ENCODE measurements at regions not wholly inside any gene's neighbourhood (a gene's known extent, or its start where the extent isn't known, plus 50 kb on each side); places are given as distances from the start of the nearest gene placed in this dataset.

- no peak for DNase-seq (ENCODE audit: low spot score)
Observed at GRCh38 chr3:59698091-59698490, 648.3 kb upstream of the CFAP20DC start.

DNA sequence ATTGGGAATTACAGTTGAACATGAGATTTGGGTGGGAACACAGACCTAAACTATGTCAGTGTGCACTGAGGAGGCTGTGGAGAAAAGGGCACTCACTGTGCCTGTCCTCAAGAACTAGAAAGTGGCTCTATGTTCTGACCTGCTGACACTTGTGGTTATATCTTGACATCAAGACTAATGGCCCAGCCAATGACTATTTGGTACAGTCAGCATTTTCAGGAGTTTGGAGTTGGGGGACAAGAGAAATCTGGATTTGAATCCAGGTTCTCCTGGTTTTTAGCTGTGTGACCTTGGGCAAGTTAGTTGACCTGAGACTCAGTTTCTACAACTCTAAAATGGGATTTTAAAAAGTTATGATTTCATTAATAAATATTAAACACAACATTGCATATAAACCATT, 647.0 kb upstream of the CFAP20DC start:
- DNase-seq (ENCODE audit: low spot score), result no peak

- no peak for DNase-seq (ENCODE audit: low spot score)
Observed at GRCh38 chr3:59695860-59696259, 646.0 kb upstream of the CFAP20DC start.

GRCh38 chr3:59692117-59692516, 642.3 kb upstream of the CFAP20DC start:
- no peak for DNase-seq (ENCODE audit: low spot score)

- no peak for DNase-seq (ENCODE audit: low spot score)
Observed at GRCh38 chr3:59690886-59691285, 641.1 kb upstream of the CFAP20DC start.

GRCh38 chr3:59688636-59689035, 638.8 kb upstream of the CFAP20DC start:
- no peak for DNase-seq (ENCODE audit: low spot score)

DNA sequence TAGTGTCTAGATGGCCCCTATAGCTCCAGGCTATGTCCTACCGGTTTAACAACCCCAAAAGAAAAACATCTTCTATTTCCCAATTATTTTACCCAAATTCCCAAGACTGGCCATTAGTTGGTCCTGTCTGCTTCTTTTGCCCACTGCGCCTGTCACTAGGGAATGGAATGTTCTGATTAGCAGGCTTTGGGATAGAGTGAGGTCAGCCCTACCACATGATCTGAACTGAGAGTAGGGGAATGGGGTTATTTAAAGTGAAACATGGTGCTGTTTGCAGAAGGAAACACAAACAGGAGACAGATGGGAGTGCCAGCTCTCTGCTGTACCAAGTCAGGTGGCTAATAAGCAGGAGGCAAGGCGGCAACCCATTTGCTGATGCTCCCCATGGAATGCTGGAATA, 635.6 kb upstream of the CFAP20DC start:
- DNase-seq (ENCODE audit: low spot score), result no peak

DNA sequence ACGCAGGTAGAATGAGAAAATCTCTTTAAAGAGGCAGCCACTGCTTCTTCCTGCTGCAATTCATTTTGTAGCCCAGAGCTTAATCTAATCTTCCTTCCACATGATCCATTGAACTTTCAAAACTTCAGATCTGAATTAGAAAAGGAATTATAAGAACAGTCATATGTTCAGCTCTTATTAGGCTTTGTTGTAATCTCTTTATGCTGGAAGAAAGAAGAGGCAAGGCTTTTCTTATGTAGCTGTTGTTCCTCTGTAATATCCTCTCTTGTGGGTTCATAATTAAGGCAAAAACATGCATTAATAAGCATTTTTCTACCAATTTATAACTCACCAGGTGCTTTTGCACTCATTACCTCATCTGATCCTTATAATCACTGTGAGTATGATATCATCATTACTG, 634.9 kb upstream of the CFAP20DC start:
- DNase-seq (ENCODE audit: low spot score), result no peak

GRCh38 chr3:59680919-59681318, 631.1 kb upstream of the CFAP20DC start:
- DNase-seq (ENCODE audit: low spot score), result no peak

- no peak for DNase-seq (ENCODE audit: low spot score)
Observed at GRCh38 chr3:59677747-59678702, 628.2 kb upstream of the CFAP20DC start.

DNA sequence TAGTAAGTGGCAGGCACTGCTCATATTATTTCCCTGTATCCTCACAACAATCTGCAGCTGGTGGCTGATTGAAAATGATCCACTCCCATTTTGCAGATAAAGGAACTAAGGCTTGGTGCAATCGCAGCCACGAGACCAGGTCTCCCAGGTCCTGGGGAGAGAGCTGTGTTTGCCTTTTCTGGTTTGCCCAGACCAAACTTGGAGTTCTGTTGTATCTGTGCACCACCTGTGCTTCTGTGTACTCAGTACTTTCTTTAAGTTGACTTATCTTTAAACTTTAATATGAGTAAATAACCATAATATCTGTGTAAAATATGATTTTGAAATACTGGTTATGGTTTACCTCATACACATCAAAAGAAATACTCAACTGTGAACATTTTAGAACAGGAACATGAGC, 625.7 kb upstream of the CFAP20DC start:
- no peak for DNase-seq (ENCODE audit: low spot score)

GRCh38 chr3:59663076-59663850, 613.4 kb upstream of the CFAP20DC start:
- no peak for DNase-seq (ENCODE audit: low spot score)

- no peak for DNase-seq (ENCODE audit: low spot score)
Observed at GRCh38 chr3:59660852-59661625, 611.2 kb upstream of the CFAP20DC start.

DNA sequence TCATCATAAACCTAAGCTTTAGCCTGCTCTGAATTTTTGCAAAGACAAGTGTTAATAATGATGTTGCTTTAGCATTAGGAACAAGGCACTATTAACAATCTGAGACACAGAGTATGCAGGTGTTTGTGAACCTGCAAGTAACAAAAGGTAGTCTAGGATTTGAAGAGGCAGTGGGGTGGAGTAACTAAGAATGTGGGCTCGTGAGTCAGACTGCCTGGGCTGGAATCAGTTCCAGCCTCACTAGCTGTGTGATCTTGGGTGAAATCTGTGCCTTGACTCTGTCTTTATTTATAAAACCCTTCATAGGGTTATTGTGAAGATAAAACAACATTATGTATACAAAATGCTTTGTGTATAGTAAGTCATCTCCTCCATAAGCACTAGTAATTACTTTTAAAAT, 610.6 kb upstream of the CFAP20DC start:
- DNase-seq (ENCODE audit: low spot score), result no peak

DNA sequence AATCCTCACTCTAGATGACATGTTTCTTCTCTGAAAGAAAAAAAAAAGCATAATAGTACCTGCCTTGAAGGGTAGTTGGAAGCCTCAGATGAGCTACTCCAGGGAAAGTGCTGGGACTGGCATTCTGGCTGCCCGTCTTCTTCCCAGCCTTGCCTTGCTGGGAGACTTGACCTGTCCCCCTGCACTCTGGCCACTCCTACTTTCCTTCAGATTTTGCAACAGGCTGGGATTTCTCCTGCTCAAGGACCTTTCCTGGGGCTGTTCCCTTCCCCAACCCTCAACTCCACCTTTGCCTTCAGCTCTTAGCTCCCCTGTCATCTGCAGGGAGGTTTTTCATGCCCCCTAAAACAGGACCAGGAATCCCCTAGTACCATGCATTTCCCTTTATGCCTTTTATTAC, 609.9 kb upstream of the CFAP20DC start:
- DNase-seq (ENCODE audit: low spot score), result no peak

DNA sequence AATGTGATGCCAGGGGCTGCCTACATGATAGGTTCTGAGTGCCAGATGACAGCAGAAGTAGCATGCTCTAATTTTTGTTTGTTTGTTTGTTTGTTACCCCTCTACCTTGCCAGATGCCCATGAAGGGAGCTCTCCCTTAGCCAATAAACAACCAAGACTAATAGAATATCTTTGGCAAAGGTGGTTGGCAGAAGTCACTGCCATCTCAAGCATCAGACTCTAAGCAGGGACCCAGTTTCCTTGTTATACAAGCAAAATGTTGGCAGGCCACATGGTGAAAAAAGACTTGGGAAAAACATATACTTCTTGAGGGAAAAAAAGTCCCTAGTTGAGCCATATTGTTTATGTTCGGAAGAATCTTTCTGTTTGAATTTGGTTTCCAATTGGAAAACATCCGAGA, 609.0 kb upstream of the CFAP20DC start:
- DNase-seq (ENCODE audit: low spot score), result no peak

GRCh38 chr3:59658274-59658673, 608.4 kb upstream of the CFAP20DC start:
- DNase-seq (ENCODE audit: low spot score), result no peak

- DNase-seq (ENCODE audit: low spot score), result no peak
Observed at GRCh38 chr3:59655418-59656015, 605.7 kb upstream of the CFAP20DC start.

DNA sequence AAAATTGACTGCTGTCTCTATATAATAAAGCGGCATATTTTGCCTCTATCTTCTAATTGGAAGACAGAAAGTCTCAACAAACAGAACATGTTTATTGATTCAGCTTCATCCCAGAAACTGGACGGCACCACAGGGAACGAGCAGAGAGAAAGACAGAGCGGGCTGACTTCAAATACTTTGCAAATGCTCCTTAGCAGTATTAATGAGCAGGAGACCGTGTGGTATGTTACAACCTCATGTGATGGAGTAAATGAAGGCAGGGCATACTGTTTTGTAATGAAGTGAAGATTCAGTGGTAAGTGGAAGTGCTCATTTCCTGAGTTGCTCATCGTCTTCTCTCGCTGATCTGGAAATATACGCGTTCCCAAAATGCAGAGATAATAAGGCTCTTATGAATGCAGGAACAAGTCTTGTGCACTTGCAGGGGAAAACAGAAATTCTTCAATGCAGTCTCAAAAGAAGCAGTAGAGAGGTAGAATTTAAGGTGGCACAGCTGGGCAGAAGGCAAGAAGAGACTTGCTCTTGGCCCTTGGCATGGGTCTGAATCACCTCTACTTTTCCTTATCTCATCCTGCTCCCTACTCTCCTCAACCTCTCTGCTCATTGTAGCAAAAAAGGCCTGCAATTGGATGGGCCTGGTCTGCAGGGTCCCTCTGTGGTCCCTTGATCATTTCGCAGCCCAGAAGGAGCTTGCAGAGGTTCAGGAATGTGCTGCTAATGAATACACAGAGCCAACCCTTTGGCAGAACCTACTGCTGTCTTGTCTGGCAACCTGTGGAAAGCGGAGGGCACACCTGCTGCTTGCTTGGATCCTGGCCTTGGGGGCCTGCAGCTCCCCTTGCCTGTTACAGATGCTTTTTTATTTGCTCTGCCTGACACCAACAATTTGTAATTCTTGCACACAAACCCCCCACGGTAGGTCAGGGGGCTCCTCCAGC, 604.9 kb upstream of the CFAP20DC start:
- DNase-seq (ENCODE audit: low spot score), result no peak

- no peak for DNase-seq (ENCODE audit: low spot score)
Observed at GRCh38 chr3:59654123-59654479, 604.3 kb upstream of the CFAP20DC start.

Measured in CD4-positive, alpha-beta T cell treated with Interleukin-6 at 100 ng/mL for 8 hours (primary cell).